ENCODE measurements at regions not wholly inside any gene's neighbourhood (a gene's known extent, or its start where the extent isn't known, plus 50 kb on each side); places are given as distances from the start of the nearest gene placed in this dataset.
"Not testable (repeated sequence)": the region's sequence is repeated elsewhere in the genome, so short reads cannot be mapped to it uniquely, and the experiment has no call there.

GRCh38 chr2:89811295-89811694, 1119.8 kb downstream of the RPIA start:
- no peak overlapping the region for H3K27ac ChIP-seq (ENCODE audit: low read depth in 1 of 2, low read length in 2 of 2)
- no peaks in the 10 kb centered on the region for H4K20me1 ChIP-seq (ENCODE audit: insufficient read depth, low read length)
- TF ChIP-seq, protein P1, sequence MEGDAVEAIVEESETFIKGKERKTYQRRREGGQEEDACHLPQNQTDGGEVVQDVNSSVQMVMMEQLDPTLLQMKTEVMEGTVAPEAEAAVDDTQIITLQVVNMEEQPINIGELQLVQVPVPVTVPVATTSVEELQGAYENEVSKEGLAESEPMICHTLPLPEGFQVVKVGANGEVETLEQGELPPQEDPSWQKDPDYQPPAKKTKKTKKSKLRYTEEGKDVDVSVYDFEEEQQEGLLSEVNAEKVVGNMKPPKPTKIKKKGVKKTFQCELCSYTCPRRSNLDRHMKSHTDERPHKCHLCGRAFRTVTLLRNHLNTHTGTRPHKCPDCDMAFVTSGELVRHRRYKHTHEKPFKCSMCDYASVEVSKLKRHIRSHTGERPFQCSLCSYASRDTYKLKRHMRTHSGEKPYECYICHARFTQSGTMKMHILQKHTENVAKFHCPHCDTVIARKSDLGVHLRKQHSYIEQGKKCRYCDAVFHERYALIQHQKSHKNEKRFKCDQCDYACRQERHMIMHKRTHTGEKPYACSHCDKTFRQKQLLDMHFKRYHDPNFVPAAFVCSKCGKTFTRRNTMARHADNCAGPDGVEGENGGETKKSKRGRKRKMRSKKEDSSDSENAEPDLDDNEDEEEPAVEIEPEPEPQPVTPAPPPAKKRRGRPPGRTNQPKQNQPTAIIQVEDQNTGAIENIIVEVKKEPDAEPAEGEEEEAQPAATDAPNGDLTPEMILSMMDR (IDR thresholded peaks at IDR 0.05): no peak
- H3K4me3 Mint-ChIP-seq: no peak overlapping the region
- H3K9me3 ChIP-seq (replicated peaks in 1 of 2; ENCODE audit: control insufficient read depth in 1 of 2, insufficient read depth in 1 of 2, low read length in 2 of 2): peaks cover 66 to 76% of the 10 kb centered on the region in 2 donors
- intact Hi-C loops (cut with micrococcal nuclease): no loop called here
- H3K36me3 Mint-ChIP-seq: no peaks in the 10 kb centered on the region
- no peaks in the 10 kb centered on the region for H3K27me3 Mint-ChIP-seq (ENCODE audit: low read depth in 3 of 3)
- H3K36me3 ChIP-seq (replicated peaks in 1 of 2; ENCODE audit: control insufficient read depth in 1 of 2, insufficient read depth in 2 of 2, low read length in 2 of 2): no peaks in the 10 kb centered on the region
- no peaks in the 10 kb centered on the region for H3K79me2 ChIP-seq (ENCODE audit: insufficient read depth, low read length)
- no peaks in the 10 kb centered on the region for H3K4me1 Mint-ChIP-seq
- H2AFZ ChIP-seq (ENCODE audit: insufficient read depth, low read depth, low read length, poor library complexity, severe bottlenecking): no peak overlapping the region
- no peak overlapping the region for H3K4me2 ChIP-seq (replicated peaks; ENCODE audit: extremely low read depth, low read length, poor library complexity, severe bottlenecking)
- H3K9ac ChIP-seq (ENCODE audit: insufficient read depth, low read length, poor library complexity, severe bottlenecking): no peak overlapping the region
- H3K27ac Mint-ChIP-seq: no peak overlapping the region
- no peaks in the 10 kb centered on the region for H3K27me3 ChIP-seq (ENCODE audit: control insufficient read depth in 2 of 2, insufficient read depth in 2 of 2, low read length in 2 of 2)
- no peaks in the 10 kb centered on the region for H3K4me1 ChIP-seq (ENCODE audit: control insufficient read depth in 1 of 2, insufficient read depth in 2 of 2, low read length in 2 of 2)
- peaks cover 34 to 86% (median 73%) of the 10 kb centered on the region in 7 donors for H3K9me3 Mint-ChIP-seq
- 70% methylated on average over 11 of the region's 11 CpGs for WGBS (ENCODE audit: insufficient coverage)
- no peak for DNase-seq
- no peak overlapping the region for H3K4me3 ChIP-seq (replicated peaks in 1 of 3; ENCODE audit: low read depth in 2 of 3, low read length in 3 of 3)

- WGBS (ENCODE audit: insufficient coverage): 78% methylated on average over 14 of the region's 14 CpGs
- H3K27ac Mint-ChIP-seq; H3K27me3 ChIP-seq (ENCODE audit: control insufficient read depth in 2 of 2, insufficient read depth in 2 of 2, low read length in 2 of 2); H3K4me2 ChIP-seq (replicated peaks; ENCODE audit: extremely low read depth, low read length, poor library complexity, severe bottlenecking); intact Hi-C loops (cut with micrococcal nuclease); H3K4me1 ChIP-seq (ENCODE audit: control insufficient read depth in 1 of 2, insufficient read depth in 2 of 2, low read length in 2 of 2); H3K4me3 ChIP-seq (replicated peaks in 1 of 3; ENCODE audit: low read depth in 2 of 3, low read length in 3 of 3); H3K36me3 ChIP-seq (replicated peaks in 1 of 2; ENCODE audit: control insufficient read depth in 1 of 2, insufficient read depth in 2 of 2, low read length in 2 of 2); H3K9ac ChIP-seq (ENCODE audit: insufficient read depth, low read length, poor library complexity, severe bottlenecking); H3K79me2 ChIP-seq (ENCODE audit: insufficient read depth, low read length); DNase-seq; H3K4me1 Mint-ChIP-seq; H2AFZ ChIP-seq (ENCODE audit: insufficient read depth, low read depth, low read length, poor library complexity, severe bottlenecking); H3K4me3 Mint-ChIP-seq; H3K27ac ChIP-seq (ENCODE audit: low read depth in 1 of 2, low read length in 2 of 2); H3K36me3 Mint-ChIP-seq; H4K20me1 ChIP-seq (ENCODE audit: insufficient read depth, low read length); H3K27me3 Mint-ChIP-seq (ENCODE audit: low read depth in 3 of 3): not testable (repeated sequence)
- H3K9me3 Mint-ChIP-seq: peaks cover 34 to 85% (median 75%) of the 10 kb centered on the region in 7 donors
- H3K9me3 ChIP-seq (replicated peaks in 1 of 2; ENCODE audit: control insufficient read depth in 1 of 2, insufficient read depth in 1 of 2, low read length in 2 of 2): peaks cover 61 to 70% of the 10 kb centered on the region in 2 donors
These were observed 1120.4 kb downstream of the RPIA start for GRCh38 chr2:89811910-89812309.

DNA sequence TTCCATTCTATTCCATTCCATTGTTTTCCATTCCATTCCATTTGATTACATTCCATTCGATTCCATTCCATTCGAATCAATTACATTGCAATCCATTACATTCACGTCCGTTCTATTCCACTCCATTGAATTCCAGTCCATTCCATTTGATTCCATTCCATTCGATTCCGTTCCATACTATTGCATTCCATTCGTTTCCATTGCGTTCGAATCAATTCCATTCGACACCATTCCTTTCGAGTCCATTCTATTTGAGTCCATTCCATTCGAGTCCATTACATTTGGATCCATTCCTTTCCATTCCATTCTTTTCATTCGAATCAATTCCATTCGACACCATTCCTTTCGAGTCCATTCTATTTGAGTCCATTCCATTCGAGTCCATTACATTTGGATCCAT, 1122.9 kb downstream of the RPIA start:
- WGBS (ENCODE audit: insufficient coverage): 82% methylated on average over 16 of the region's 16 CpGs
- H3K36me3 Mint-ChIP-seq: not testable (repeated sequence)

More for the DNA sequence above, 1122.9 kb downstream of the RPIA start:
- H3K27ac Mint-ChIP-seq; H4K20me1 ChIP-seq (ENCODE audit: insufficient read depth, low read length); H3K36me3 ChIP-seq (replicated peaks in 1 of 2; ENCODE audit: control insufficient read depth in 1 of 2, insufficient read depth in 2 of 2, low read length in 2 of 2); H3K4me1 ChIP-seq (ENCODE audit: control insufficient read depth in 1 of 2, insufficient read depth in 2 of 2, low read length in 2 of 2); H2AFZ ChIP-seq (ENCODE audit: insufficient read depth, low read depth, low read length, poor library complexity, severe bottlenecking); H3K79me2 ChIP-seq (ENCODE audit: insufficient read depth, low read length); H3K4me2 ChIP-seq (replicated peaks; ENCODE audit: extremely low read depth, low read length, poor library complexity, severe bottlenecking); H3K27me3 ChIP-seq (ENCODE audit: control insufficient read depth in 2 of 2, insufficient read depth in 2 of 2, low read length in 2 of 2); H3K4me3 Mint-ChIP-seq; H3K27me3 Mint-ChIP-seq (ENCODE audit: low read depth in 3 of 3); H3K9ac ChIP-seq (ENCODE audit: insufficient read depth, low read length, poor library complexity, severe bottlenecking); intact Hi-C loops (cut with micrococcal nuclease); H3K4me3 ChIP-seq (replicated peaks in 1 of 3; ENCODE audit: low read depth in 2 of 3, low read length in 3 of 3); H3K4me1 Mint-ChIP-seq; DNase-seq; H3K27ac ChIP-seq (ENCODE audit: low read depth in 1 of 2, low read length in 2 of 2): not testable (repeated sequence)
- peaks cover 48 to 91% (median 84%) of the 10 kb centered on the region in 7 donors for H3K9me3 Mint-ChIP-seq
- H3K9me3 ChIP-seq (replicated peaks in 1 of 2; ENCODE audit: control insufficient read depth in 1 of 2, insufficient read depth in 1 of 2, low read length in 2 of 2): peaks cover 67 to 76% of the 10 kb centered on the region in 2 donors

Data from CD14-positive monocyte (primary cell).